ENCODE measurements at regions not wholly inside any gene's neighbourhood (a gene's known extent, or its start where the extent isn't known, plus 50 kb on each side); places are given as distances from the start of the nearest gene placed in this dataset.

- TF ChIP-seq CTCF (IDR thresholded peaks at IDR 0.05; ENCODE audit: poor library complexity, severe bottlenecking) (no peak), EZH2 (IDR thresholded peaks at IDR 0.05; ENCODE audit: borderline replicate concordance, insufficient read depth, low read length, poor library complexity, severe bottlenecking) (no peak), RAD21 (conservative IDR thresholded peaks at IDR 0.05) (no peak), SMC3 (conservative IDR thresholded peaks at IDR 0.05; ENCODE audit: poor library complexity) (no peak), TAF1 (IDR thresholded peaks at IDR 0.05; ENCODE audit: low read depth) (no peak)
These were observed 174.1 kb upstream of the CXCL13 start for GRCh38 chr4:77431546-77431945.

Measured in neural cell (in vitro differentiated cells).